HEK293 (cell line): ENCODE measurements at regions not wholly inside any gene's neighbourhood (a gene's known extent, or its start where the extent isn't known, plus 50 kb on each side); places are given as distances from the start of the nearest gene placed in this dataset.

Source experiments
- MEIS1 ChIP-seq: sonication (generic); formaldehyde crosslinking; IDR thresholded peaks from 2 replicates; pipeline ENCODE4 v1.8.1; 2022; ENCODE audit warnings: missing genetic modification reagents, mild to moderate bottlenecking, borderline replicate concordance
- REPIN1 ChIP-seq: fragments of 450-650 bp; formaldehyde crosslinking; IDR thresholded peaks from 2 replicates; pipeline ENCODE4 v1.5.1; 2017; ENCODE audit warnings: missing biosample characterization, missing genetic modification characterization, low read depth
- REST ChIP-seq: fragments of 450-650 bp; formaldehyde crosslinking; IDR thresholded peaks from 2 replicates; pipeline ENCODE4 v1.5.1; 2016; ENCODE audit warnings: missing biosample characterization, missing genetic modification characterization
- ZFP41 ChIP-seq: fragments of 450-650 bp; formaldehyde crosslinking; IDR thresholded peaks from 2 replicates; pipeline ENCODE4 v1.5.1; 2016; ENCODE audit warnings: missing biosample characterization, missing genetic modification characterization, borderline replicate concordance
- ZNF121 ChIP-seq: fragments of 450-650 bp; formaldehyde crosslinking; IDR thresholded peaks from 2 replicates; pipeline ENCODE4 v1.5.1; 2016; ENCODE audit warnings: missing biosample characterization, missing genetic modification characterization
- ZNF274 ChIP-seq, 2 experiments: fragments of 200-500 bp in 1 of 2; fragments of 450-650 bp in 1 of 2; sonication (Bioruptor generic) in 1 of 2; formaldehyde crosslinking in 1 of 2; IDR thresholded peaks; 2 replicates each; pipeline versions ENCODE4 v1.5.1 to v1.6.1; 2014 to 2016; ENCODE audit warnings: borderline replicate concordance in 1 of 2, inconsistent platforms in 1 of 2, low read length in 1 of 2, missing biosample characterization in 1 of 2, missing genetic modification characterization in 1 of 2
- ZNF423 ChIP-seq: fragments of 450-650 bp; formaldehyde crosslinking; IDR thresholded peaks from 2 replicates; pipeline ENCODE4 v1.5.1; 2016; ENCODE audit warnings: missing biosample characterization, missing genetic modification characterization
- ZNF510 ChIP-seq: fragments of 450-650 bp; formaldehyde crosslinking; IDR thresholded peaks from 2 replicates; pipeline ENCODE4 v1.5.1; 2018; ENCODE audit warnings: mild to moderate bottlenecking, missing genetic modification characterization, missing biosample characterization; ENCODE audit not compliant: insufficient replicate concordance
- ZNF513 ChIP-seq: fragments of 450-650 bp; IDR thresholded peaks from 2 replicates; pipeline ENCODE4 v1.5.1; 2018; ENCODE audit warnings: missing biosample characterization, missing genetic modification characterization
- ZNF561 ChIP-seq: fragments of 450-650 bp; IDR thresholded peaks from 2 replicates; pipeline ENCODE4 v1.5.1; 2018; ENCODE audit warnings: missing biosample characterization, missing genetic modification characterization, borderline replicate concordance
- TF ChIP-seq, protein P1 (sequence below): fragments of 450-650 bp; formaldehyde crosslinking; IDR thresholded peaks from 2 replicates; pipeline ENCODE4 v1.5.1; 2016; ENCODE audit warnings: missing biosample characterization, missing genetic modification characterization
- TF ChIP-seq, protein P2 (sequence below): fragments of 450-650 bp; formaldehyde crosslinking; IDR thresholded peaks from 2 replicates; pipeline ENCODE4 v1.5.0; 2017; ENCODE audit warnings: missing biosample characterization, missing genetic modification characterization, borderline replicate concordance

GRCh38 chr9:17928228-17928627 is 349.4 kb downstream of the SH3GL2 start:
- TF ChIP-seq, protein P1, sequence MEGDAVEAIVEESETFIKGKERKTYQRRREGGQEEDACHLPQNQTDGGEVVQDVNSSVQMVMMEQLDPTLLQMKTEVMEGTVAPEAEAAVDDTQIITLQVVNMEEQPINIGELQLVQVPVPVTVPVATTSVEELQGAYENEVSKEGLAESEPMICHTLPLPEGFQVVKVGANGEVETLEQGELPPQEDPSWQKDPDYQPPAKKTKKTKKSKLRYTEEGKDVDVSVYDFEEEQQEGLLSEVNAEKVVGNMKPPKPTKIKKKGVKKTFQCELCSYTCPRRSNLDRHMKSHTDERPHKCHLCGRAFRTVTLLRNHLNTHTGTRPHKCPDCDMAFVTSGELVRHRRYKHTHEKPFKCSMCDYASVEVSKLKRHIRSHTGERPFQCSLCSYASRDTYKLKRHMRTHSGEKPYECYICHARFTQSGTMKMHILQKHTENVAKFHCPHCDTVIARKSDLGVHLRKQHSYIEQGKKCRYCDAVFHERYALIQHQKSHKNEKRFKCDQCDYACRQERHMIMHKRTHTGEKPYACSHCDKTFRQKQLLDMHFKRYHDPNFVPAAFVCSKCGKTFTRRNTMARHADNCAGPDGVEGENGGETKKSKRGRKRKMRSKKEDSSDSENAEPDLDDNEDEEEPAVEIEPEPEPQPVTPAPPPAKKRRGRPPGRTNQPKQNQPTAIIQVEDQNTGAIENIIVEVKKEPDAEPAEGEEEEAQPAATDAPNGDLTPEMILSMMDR (tag by site-specific recombination) = no peak
- no peak for TF ChIP-seq REST (tag by site-specific recombination)
- no peak for TF ChIP-seq REPIN1 (tag by site-specific recombination)
- TF ChIP-seq ZNF423 = no peak
- TF ChIP-seq ZFP41 (tag by site-specific recombination) = no peak
- no peak for TF ChIP-seq ZNF274 (IDR thresholded peaks at IDR 0.05; ENCODE audit: low read length)
- TF ChIP-seq ZNF274 (tag by site-specific recombination; IDR thresholded peaks at IDR 0.05; ENCODE audit: borderline replicate concordance) = no peak
- TF ChIP-seq ZNF510 = no peak
- no peak for TF ChIP-seq ZNF121
- TF ChIP-seq, protein P2, sequence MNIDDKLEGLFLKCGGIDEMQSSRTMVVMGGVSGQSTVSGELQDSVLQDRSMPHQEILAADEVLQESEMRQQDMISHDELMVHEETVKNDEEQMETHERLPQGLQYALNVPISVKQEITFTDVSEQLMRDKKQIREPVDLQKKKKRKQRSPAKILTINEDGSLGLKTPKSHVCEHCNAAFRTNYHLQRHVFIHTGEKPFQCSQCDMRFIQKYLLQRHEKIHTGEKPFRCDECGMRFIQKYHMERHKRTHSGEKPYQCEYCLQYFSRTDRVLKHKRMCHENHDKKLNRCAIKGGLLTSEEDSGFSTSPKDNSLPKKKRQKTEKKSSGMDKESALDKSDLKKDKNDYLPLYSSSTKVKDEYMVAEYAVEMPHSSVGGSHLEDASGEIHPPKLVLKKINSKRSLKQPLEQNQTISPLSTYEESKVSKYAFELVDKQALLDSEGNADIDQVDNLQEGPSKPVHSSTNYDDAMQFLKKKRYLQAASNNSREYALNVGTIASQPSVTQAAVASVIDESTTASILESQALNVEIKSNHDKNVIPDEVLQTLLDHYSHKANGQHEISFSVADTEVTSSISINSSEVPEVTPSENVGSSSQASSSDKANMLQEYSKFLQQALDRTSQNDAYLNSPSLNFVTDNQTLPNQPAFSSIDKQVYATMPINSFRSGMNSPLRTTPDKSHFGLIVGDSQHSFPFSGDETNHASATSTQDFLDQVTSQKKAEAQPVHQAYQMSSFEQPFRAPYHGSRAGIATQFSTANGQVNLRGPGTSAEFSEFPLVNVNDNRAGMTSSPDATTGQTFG (tag by site-specific recombination) = no peak
- no peak for TF ChIP-seq ZNF561
- TF ChIP-seq MEIS1 (CRISPR knock-in tag) = no peak
- no peak for TF ChIP-seq ZNF513 (tag by site-specific recombination)
